Adrenal gland (tissue), 5 donors: ENCODE measurements at regions not wholly inside any gene's neighbourhood (a gene's known extent, or its start where the extent isn't known, plus 50 kb on each side); places are given as distances from the start of the nearest gene placed in this dataset.
"Not testable (repeated sequence)": the region's sequence is repeated elsewhere in the genome, so short reads cannot be mapped to it uniquely, and the experiment has no call there.

Source experiments
- CTCF ChIP-seq, 6 experiments: fragments of 450-650 bp in 4 of 6; fragments of 200-600 bp in 2 of 6; sonication (generic) in 1 of 6; IDR thresholded peaks; 1 replicate in 5 of 6; 2 replicates in 1 of 6; pipeline versions ENCODE4 v1.5.1 to v1.8.0; 2016 to 2021; ENCODE audit warnings: antibody characterized with exemption in 6 of 6, mild to moderate bottlenecking in 2 of 6, moderate library complexity in 1 of 6
- POLR2A ChIP-seq, 2 donors: fragments of 450-650 bp; IDR thresholded peaks; one replicate each; pipeline ENCODE4 v1.6.1; 2017; ENCODE audit warnings: antibody characterized with exemption in 2 of 2, mild to moderate bottlenecking in 2 of 2, moderate library complexity in 1 of 2
- donor health status: DM: no; HTN: no; CAD: no.

DNA sequence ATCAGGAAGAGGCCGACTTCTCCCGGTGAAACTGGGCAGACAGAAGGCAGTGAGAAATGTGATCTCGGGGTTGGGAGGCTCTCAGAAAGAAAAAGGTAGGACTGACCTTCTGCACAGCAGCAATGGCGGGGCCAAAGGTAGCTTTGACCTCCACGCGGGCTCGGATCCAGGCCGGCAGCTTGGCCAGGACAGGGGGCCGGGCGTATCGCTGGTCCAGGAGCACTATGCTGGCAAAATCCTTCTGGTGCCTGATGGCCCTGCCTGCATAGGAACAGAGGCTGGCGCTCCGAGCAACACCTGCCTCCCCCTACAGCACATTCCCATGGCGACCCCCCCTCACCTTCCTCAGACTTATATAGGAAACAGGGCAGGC lies 189.1 kb downstream of the KLRB1 start:
- not testable (repeated sequence) for TF ChIP-seq CTCF, POLR2A (IDR thresholded peaks at IDR 0.05)
